WTC11 (cell line): ENCODE measurements at regions not wholly inside any gene's neighbourhood (a gene's known extent, or its start where the extent isn't known, plus 50 kb on each side); places are given as distances from the start of the nearest gene placed in this dataset.

Experiments
- ATF2 ChIP-seq: sonication (generic); formaldehyde crosslinking; IDR thresholded peaks from 2 replicates; pipeline ENCODE4 v1.8.1; 2022; ENCODE audit warnings: low read depth, missing genetic modification reagents, borderline replicate concordance
- CTCF ChIP-seq: fragments of 200-600 bp; IDR thresholded peaks from 2 replicates; pipeline ENCODE4 v1.8.0; 2022; ENCODE audit warnings: antibody characterized with exemption
- ESRRA ChIP-seq: sonication (generic); formaldehyde crosslinking; IDR thresholded peaks from 2 replicates; pipeline ENCODE4 v1.8.1; 2022; ENCODE audit warnings: mild to moderate bottlenecking, missing genetic modification reagents, borderline replicate concordance
- FOXK1 ChIP-seq: sonication (generic); formaldehyde crosslinking; IDR thresholded peaks from 2 replicates; pipeline ENCODE4 v1.8.0; 2022; ENCODE audit warnings: mild to moderate bottlenecking, moderate library complexity, missing genetic modification reagents
- FOXP4 ChIP-seq: sonication (generic); formaldehyde crosslinking; IDR thresholded peaks from 2 replicates; pipeline ENCODE4 v1.8.0; 2022; ENCODE audit warnings: mild to moderate bottlenecking, missing genetic modification reagents
- HMGXB4 ChIP-seq: sonication (generic); formaldehyde crosslinking; IDR thresholded peaks from 2 replicates; pipeline ENCODE4 v1.8.1; 2023; ENCODE audit warnings: mild to moderate bottlenecking, moderate library complexity, missing genetic modification reagents
- MXD4 ChIP-seq: fragments of 250-450 bp; sonication (Bioruptor Pico); IDR thresholded peaks from 2 replicates; pipeline ENCODE4 v1.8.0; 2021; ENCODE audit warnings: mild to moderate bottlenecking, moderate library complexity, borderline replicate concordance
- NR3C1 ChIP-seq: sonication (generic); formaldehyde crosslinking; conservative IDR thresholded peaks from 2 replicates; pipeline ENCODE4 v1.8.1; 2023; ENCODE audit warnings: low read depth, mild to moderate bottlenecking, missing genetic modification reagents
- TEAD4 ChIP-seq: sonication (generic); formaldehyde crosslinking; IDR thresholded peaks from 2 replicates; pipeline ENCODE4 v1.8.0; 2022; ENCODE audit warnings: mild to moderate bottlenecking, missing genetic modification reagents
- TP53 ChIP-seq: sonication (generic); formaldehyde crosslinking; IDR thresholded peaks from 2 replicates; pipeline ENCODE4 v1.8.1; 2023; ENCODE audit warnings: mild to moderate bottlenecking, missing genetic modification reagents
- USF2 ChIP-seq: sonication (generic); formaldehyde crosslinking; IDR thresholded peaks from 2 replicates; pipeline ENCODE4 v1.8.1; 2023; ENCODE audit warnings: mild to moderate bottlenecking, missing genetic modification reagents, moderate library complexity
- ZNF121 ChIP-seq: sonication (generic); formaldehyde crosslinking; IDR thresholded peaks from 2 replicates; pipeline ENCODE4 v1.8.0; 2023; ENCODE audit warnings: missing genetic modification reagents
- ZSCAN18 ChIP-seq: fragments of 250-450 bp; sonication (Bioruptor Pico); IDR thresholded peaks from 2 replicates; pipeline ENCODE4 v2.1.2; 2022; ENCODE audit warnings: mild to moderate bottlenecking, moderate library complexity

GRCh38 chr2:59223742-59224141 is 982.6 kb upstream of the FANCL start:
- TF ChIP-seq ZSCAN18, result no peak
- TF ChIP-seq ZNF121 (CRISPR knock-in tag), result no peak
- no peak for TF ChIP-seq CTCF
- TF ChIP-seq ATF2 (CRISPR knock-in tag), result no peak
- no peak for TF ChIP-seq FOXK1 (CRISPR knock-in tag)
- no peak for TF ChIP-seq NR3C1 (CRISPR knock-in tag)
- TF ChIP-seq FOXP4, result no peak
- no peak for TF ChIP-seq HMGXB4 (CRISPR knock-in tag)
- TF ChIP-seq TEAD4 (CRISPR knock-in tag), result no peak
- TF ChIP-seq TP53 (CRISPR knock-in tag), result no peak
- TF ChIP-seq MXD4, result no peak
- no peak for TF ChIP-seq ESRRA
- TF ChIP-seq USF2 (CRISPR knock-in tag), result no peak
